ENCODE measurements at regions not wholly inside any gene's neighbourhood (a gene's known extent, or its start where the extent isn't known, plus 50 kb on each side); places are given as distances from the start of the nearest gene placed in this dataset.

DNA sequence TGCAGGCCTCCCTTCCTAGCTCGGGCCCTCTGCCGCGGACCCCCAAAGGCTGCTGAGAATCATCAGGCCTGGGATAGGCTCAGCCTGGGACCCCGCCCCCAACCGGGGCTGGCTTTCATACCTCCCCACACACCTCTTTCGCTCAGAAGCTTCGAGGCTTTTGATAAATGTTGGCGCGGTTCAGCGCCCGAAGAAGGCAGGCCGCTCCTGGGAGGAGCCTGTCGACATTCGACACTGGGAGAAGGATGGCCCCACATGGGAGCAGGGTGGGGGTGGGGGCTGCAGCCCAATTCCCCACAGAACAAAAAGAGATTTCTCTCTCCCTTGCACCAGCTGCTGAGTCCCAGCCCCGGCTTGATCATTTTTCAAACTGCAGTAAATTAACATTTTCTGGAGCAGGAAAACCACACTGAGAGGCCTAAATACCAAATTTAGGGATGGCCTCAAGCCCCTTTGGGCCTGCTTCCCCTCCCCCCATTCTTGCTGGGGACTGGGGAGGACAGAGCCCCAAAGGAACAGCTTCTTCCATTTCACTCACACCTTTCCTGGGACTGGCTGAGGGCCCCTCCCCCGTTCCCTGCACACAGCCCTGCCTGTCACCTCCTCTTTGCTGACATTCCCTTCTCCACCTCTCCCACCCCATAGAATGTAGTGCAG is 112.9 kb upstream of the PJA1 start:
- no peak for DNase-seq (ENCODE audit: low read depth in 2 of 2)

DNA sequence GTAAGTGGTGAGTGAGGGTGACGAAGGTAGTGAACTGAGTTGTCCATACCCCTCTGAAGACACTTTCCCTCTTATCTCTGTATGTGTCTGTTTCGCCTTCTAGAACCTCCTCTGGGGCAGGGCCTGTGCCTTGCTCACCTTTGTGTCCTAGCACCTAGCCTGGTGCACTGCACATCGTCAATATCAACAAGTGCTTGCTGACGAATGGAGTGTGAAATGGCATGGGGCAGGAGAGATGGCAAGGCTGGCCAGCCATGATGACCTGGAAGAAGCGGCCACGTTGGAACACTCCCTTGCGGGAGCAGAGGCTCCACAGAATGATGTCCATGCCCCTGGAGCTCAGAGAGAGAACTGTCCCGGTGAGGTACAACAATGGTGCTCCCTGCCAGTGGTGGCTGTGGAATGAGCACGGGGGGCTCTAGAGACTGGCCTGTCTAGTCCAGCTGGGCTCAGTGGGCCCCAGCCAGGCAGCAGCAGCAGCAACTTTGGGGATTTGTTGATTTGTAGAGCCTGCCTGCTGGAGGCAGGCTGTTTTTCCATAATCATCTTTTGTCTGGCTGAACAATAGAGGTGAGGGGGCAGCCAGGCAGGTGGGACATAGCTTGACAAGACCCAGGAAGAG is 112.2 kb upstream of the PJA1 start:
- no peak for DNase-seq (ENCODE audit: low read depth in 2 of 2)

DNA sequence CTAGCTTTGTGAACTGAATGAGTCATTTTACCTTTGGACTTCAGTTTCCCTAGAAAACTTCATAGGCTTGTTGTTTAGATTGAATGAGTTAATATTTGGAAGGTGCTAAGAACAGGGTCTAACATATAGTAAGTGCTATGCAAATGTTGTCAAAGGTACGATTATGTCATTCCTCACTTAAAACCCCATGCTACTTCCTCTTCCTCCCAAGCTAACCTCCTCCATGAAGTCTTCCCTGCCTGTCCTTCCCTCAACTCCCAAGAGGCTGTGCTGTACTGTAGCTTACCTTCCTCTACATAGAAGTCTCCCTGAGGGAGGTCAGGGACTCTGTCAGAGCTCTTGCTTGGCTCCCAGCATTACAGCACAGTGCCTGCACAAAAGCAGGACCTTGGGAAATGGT is 103.4 kb upstream of the PJA1 start:
- no peak for DNase-seq (ENCODE audit: low read depth in 2 of 2)

DNA sequence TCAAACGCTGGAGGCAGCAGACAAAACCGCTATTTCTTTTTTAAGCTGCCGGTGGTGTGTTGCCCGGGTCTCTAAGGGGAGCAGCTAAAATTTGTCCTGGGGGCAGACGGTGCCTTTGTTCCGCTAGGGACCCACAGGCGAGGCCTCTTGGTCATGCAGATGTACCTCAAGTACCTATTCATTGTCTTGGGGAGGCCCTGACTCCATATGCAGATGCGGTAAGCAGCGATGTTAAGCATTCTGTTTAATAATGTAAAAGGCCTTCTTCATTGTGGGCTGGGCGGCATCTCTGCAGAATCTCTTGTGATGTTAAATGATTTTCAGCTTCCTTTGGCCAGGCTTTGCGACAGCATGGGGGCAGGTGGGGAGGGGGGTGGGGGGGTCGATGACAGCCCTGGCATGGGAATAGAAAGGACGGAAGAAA is 98.9 kb upstream of the PJA1 start:
- DNase-seq (ENCODE audit: low read depth in 2 of 2) = no peak

DNA sequence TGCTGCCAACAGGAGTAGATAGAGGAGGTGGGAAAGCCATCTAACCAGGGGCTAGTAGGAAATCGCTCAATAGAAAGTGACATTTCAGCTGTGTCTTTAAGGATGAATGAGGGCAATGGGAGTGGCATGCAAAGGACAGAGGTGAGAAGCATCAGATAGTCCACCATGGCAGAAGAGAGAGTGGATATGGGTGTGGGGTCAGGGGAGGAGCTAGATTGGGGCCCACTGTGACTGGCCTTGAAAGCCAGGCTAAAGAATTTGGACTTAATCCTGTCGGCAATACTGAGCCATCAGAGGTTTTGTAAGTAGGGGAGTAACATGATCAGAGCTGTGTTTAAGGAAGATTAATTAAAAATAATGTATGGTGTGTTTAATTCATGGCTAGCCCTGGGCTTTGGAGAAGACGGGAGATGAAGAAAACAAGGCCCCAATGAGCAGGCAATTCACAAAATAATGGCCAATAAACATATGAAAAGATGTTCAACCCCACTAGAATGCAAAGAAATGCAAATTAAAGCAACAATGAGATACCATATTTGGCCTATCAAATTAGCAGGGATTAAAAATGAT is 98.1 kb upstream of the PJA1 start:
- DNase-seq (ENCODE audit: low read depth in 2 of 2) = no peak

DNA sequence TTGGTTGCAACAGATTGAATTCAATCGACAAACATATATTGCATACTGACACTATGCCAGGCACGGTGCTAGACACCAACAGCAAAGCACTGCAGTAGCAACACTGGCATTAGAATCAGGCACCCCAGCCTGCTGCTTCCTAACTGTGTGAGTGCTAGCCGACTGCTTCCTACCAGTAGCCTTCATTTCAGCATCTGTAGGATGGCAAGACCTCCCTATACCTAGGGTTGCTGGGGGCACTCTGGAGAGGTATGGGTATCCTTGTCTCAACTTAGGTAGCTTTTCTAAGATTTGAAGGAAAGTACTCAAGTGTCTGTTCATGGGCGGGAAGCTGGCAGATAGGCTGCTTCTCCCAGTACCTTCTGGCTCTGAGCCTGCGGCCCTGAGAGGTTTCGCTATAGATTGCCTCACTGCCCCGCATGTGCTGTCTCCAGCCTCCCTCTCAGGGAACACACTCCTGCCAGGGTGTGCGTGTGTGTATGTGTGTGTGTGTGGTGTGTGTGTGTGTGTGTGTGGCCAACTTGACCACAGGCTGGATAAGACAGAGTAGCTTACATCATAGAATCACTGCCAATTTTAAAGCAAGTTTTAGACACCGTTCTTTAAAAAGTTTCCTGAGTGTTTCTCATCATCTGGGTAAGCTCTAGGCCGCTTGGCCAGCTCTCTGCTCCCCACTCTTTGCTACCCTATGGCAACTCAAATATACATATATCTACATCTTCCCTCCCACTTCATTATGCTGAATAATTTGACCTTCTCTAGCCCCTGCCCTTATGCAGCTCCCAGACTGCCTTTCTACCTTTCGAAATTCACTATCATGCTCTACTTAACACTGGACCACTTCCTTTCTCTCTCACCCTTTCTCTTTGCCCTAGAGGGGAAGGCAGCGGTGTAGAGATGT is 97.0 kb upstream of the PJA1 start:
- no peak for DNase-seq (ENCODE audit: low read depth in 2 of 2)

DNA sequence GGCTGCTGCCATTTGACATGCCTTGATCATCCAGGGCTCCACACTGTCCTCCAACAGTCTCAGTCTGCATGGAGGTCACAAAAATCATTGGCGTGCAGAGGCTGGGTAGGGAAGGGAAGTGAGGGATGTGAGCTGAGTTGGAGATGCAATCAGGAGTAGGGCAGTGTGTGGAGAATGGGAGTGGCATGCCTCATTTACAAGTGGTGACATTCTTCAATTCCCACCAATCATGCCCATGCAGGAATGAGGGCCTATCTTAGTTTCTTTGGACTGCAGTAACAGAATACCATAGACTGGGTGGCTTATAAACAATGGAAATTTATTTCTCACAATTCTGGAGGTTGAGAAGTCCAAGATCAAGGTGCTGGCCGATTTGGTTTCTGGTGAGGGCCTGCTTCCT is 94.9 kb upstream of the PJA1 start:
- DNase-seq (ENCODE audit: low read depth in 2 of 2) = no peak

DNA sequence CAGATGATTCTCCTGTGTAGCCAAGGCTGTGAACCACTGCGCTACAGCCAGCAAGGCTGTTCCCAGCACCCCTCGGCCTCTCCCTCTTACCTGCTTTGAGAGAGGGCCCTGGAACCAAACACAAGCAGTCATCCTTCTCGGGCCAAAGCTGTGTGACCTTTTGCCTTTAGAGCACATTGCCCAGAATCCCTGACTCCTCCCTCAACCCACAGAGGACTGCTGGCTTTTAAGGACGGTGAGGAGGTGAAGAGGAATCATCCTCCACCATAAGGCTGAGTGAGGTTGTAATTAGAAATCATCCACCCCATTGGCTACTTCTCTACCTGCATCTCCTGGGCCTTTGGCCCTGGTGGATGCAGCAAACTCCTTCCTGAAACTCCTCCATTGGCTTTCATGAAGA is 93.6 kb upstream of the PJA1 start:
- no peak for DNase-seq (ENCODE audit: low read depth in 2 of 2)

DNA sequence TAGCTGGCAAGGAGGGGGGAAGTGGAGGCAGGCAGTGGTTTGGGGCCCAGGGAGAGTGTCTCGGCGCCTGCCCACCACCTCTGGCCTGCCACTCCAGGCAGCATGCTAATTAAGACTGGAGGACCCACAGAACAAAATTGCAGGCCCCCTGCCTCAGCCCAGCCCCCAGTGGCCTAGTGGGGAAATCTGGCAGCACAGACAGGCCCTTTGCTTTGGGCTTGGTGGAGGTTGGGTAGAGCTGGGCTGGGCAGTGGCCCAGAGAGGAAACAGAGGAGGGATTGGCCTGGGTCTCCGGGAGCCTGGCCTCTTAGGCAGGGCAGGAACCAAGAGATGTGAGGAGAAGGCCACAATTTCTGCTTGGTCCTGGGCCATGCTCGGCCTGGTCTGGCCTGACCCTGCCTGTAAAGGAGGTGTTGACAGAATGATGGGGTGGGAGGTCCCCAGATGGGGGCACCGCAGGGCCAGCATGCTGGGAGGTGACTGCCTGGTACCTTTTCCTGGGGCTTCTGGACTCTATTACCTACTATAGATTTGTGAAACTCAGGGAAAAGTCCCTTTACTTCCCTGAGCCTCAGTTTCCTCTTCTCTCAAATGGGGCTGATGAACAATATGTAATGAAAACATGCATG is 92.4 kb upstream of the PJA1 start:
- no peak for DNase-seq (ENCODE audit: low read depth in 2 of 2)

DNA sequence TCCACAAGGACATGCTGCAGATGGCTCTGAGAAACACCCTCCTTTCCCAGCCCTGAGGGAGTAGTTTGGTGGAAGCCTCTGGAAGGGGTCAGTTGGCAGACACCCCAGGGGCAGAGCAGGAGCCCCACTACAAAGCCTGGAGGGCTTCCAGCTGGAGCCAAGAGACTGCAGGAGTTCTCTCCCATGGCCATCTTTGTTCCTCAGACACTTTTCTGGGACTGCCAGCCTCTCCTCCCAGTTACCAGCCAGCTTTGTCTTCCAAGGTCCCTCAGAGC is 91.0 kb upstream of the PJA1 start:
- DNase-seq (ENCODE audit: low read depth in 2 of 2) = no peak

DNA sequence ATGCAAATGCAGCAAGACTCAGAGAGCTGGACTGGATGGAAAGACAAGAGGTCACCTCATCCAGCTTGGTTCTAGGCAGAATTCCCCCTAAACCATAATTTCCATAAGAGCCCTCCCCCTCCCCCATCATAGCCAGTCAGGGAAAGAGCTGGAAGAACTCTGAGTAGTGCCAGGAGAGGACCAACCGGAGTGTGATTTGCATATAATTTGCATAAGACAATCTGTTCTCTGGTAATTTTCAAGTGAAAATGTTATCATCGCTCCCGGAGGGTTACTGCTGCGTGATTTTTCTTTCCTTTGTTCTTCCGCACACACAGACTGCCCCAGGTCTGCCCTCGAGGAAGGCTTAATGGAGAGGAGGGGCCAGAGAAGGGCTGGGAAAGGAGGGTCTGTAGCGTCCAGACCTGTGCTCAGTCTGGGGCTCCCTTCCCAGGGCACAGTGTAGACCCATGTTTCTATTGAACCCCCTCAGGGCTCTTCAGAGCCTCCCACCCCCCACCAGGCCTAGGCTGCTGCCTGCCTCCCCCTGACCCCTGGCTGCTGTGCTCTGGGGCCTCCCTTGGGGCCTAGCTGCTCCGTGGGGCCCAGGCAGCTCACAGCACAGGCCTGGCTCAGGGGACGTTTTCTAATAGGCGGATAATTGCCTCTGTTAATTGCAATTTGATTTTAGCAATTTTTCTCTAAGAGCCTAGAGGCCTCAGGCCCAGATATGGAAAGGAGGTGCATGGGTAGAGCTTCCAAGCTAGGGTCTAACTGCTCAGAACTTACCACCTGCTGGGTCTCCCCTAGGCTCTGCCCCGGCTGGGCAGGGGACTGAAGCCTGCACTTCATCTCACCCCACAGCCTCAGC is 90.4 kb upstream of the PJA1 start:
- DNase-seq (ENCODE audit: low read depth in 2 of 2) = no peak

DNA sequence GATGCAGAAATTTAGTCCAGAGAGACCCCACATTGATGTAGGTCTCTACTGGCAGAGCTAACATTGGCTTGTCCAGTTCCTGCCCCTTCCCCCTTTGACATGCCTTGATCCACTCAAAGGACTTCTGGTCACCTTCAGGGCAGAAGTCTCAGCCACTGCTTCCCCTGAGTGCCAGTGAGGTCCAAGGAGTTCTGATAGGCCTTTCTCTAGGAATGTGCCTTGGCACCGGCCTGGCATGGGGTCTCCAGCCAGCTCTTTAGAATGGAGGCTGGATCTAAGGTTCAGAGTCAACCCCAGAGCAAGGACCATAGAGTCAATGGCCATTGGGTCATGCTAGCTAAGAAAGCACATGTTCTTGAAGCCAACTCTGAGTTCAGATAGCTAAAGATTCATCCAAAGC is 88.6 kb upstream of the PJA1 start:
- no peak for DNase-seq (ENCODE audit: low read depth in 2 of 2)

DNA sequence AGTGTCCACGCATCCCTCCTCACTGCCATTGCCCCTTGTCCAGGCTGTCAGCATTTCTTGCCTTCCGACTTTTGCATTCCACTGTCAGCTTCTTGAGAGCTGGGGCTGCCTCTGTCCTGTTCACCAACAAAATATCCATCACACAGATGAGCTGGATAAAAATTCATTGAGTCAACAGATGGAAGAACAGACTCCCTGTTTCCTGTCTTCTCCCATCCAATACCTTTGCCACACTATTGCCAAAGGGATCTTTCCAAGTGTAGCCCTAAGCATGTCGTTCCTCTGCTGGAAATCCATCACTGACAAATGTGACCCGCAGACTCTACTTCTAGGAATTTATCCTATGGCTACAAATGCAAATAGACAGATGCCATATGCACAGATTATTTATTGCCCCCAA is 78.0 kb upstream of the PJA1 start:
- DNase-seq (ENCODE audit: low read depth in 2 of 2) = no peak

DNA sequence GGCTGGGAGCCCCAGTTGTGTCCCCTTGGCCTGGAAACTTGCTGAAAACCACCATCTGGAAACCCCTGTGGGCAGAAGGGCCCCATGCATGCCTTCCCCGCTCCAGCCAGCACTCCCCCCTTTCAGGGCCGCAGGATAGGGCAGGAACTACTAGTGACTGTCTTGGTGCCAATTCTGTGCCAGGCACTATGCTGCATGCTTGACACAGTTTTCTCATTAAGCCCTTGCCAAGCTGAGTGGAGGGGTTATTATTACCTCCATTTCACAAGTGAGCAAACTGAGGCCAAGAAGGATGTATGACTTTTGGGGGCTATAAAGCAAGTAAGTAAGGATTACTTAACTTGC is 73.6 kb upstream of the PJA1 start:
- no peak for DNase-seq (ENCODE audit: low read depth in 2 of 2)

DNA sequence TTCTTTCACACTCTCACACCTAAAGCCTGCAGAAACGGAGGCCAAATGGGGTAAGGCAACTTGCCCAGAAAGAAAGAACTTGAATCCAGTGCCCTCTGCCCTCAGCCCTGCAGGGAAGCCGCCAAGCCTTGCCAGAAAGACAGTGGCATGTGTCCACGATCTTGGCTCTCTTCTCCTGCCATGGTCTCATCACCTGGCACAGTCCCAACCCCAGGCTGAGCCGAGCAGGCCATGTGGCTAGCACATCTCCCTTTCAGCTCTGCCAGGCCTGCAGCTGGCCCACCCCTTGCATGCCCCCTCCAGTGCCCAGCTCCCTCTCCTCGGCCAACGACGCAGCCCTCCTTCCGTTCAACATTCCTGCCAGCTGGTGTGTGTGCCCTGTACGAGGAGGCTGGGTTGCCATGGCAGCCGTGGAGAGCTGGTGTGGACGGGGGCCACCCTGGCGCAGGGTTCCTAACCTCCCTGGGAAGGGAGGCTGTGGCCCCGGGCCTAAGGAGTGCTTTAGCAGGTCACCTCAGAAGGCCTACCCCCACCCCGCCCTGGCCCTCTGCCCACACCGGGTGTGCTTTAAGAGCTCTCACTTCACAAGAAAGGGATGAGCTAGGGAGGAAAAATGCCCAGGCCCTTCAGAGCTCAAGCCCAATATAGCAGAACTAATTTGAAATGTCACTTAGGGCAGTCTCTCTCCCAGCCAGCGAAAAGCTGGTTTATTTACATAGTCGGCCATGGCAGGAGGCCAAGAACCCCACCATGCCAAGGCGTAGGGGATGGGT is 73.0 kb upstream of the PJA1 start:
- no peak for DNase-seq (ENCODE audit: low read depth in 2 of 2)

DNA sequence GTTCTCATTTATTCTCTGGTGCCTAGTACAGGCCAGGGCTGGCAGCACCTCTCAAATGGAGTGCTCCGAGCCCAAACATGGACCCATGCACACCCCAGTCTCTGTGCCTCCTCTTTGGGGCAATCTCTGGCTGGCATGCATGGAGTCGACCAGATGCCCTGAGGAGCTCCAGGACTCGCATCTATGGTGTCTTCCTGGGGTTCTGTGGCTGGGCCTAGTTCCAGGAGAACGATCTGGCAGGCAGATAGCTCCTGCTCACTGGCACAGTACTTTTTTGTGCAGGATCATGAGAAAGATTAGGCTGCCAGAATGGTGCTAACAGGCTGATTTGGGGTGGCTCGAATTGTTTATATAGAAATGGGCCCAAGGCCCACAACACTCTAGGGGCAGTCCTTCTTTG is 72.0 kb upstream of the PJA1 start:
- no peak for DNase-seq (ENCODE audit: low read depth in 2 of 2)

DNA sequence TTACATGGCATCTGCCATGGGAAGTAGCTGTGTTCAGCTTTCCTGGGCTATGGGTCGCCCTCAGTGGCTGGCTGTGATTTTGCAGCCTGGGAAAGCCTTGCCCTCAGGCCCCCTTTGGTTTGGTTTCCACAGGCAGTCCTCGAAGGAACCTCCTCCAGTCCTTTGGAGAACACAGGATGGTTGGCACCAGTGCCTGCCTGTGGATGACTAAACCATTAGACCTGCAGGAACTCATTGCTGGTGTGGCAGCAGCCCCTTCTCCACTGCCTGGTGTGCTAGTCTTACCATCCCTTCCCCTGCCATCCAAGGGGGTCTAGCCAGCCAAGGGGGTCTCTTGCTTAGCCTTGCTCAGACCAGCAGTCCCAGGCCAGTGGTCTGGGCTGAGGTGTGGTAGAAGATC is 71.4 kb upstream of the PJA1 start:
- no peak for DNase-seq (ENCODE audit: low read depth in 2 of 2)

DNA sequence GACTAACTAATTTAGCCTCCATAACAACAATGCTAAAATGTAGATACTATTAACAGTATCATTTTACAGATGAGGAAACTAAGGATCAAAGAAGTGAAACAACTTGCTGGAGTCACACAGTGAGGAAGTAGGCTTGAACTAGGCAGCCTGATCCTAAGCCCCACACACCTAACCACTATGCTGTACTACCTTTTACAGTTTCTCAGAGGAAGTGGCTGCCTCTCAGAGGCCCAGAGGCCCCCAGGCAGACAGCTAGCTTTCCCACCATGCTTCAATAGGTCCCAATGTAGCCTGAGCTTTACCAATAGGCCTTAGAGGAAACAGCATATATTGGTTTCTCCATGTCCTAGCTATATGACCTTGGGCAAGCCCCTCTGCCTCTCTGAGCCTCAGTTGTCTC is 69.4 kb upstream of the PJA1 start:
- DNase-seq (ENCODE audit: low read depth in 2 of 2) = no peak

DNA sequence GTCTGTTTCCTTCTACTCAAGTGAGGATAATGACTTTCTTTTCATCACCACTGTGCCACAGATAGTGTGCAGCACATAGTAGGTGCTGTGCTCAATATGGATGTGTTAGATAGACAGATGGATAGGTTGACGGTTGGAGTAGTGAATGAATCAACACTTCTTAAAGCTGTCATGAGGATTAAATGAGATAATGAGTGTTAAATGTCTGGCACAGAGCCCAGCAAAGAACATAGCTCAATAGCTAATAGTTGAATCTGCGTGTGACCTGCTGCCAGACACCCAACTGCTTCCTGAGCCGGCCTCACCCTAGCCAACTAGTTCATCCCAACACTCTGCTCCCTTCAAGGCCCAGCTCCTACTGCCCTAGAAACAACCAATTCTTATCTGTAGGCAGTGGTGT is 67.7 kb upstream of the PJA1 start:
- DNase-seq (ENCODE audit: low read depth in 2 of 2) = no peak

DNA sequence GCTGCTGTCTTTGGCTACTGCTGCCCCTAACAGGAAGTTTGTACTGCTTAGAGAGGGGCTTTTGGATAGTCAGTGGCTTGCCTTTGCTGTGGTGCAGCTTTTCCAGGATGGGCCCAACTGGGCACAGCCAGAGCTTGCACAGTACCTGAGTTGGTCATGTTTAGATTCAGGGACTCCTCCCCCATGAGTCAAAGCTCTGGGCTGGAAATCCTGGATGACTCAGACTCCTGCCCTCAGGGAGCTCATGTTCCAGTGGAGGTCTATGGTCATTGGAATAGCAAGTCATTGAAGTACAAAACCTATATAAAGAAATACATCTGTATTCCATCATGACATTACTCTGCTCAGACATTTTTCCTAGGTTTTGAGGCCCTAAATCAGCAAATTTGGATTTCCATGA is 66.7 kb upstream of the PJA1 start:
- no peak for DNase-seq (ENCODE audit: low read depth in 2 of 2)

DNA sequence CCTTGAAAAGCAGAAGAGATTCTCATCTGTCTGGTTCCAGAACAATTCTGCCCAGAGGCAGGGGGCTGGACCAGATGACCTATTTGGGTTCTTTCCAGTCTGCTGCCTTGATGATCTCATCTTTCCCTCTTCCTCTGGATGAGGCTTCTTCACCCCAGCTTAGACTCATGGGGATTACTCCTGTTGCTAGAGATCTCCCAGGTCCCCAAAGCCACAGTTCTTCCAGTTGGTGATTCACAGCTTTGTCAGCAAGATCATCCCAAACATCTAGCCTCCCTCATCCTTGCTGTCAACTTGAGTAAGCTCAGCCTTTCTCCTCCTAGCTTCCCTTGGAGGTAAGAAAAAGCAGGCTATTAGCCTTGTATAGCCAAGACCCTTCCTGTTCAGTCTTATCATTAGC is 64.2 kb upstream of the PJA1 start:
- no peak for DNase-seq (ENCODE audit: low read depth in 2 of 2)
